ENCODE measurements at regions not wholly inside any gene's neighbourhood (a gene's known extent, or its start where the extent isn't known, plus 50 kb on each side); places are given as distances from the start of the nearest gene placed in this dataset.

GRCh38 chr18:68441241-68441640 lies 273.7 kb downstream of the TMX3 start:
- CTCF ChIA-PET, result interaction anchor here (0.7 kb wide), 1 partner anchor 18 kb away, joined by 3 read pairs; no protein-coding TSS in a partner anchor
- DNase-seq, result no peak
- Mint-ChIP-seq H3K4me3 (ENCODE audit: low read depth, unreplicated experiment) (no peak overlapping the region), H3K9me3 (ENCODE audit: low read depth, unreplicated experiment) (peaks cover 13% of the 10 kb centered on the region), H3K36me3 (ENCODE audit: insufficient read depth, unreplicated experiment) (no peaks in the 10 kb centered on the region), H3K27me3 (ENCODE audit: unreplicated experiment) (no peaks in the 10 kb centered on the region), H3K27ac (ENCODE audit: unreplicated experiment) (no peak overlapping the region), H3K4me1 (ENCODE audit: low read depth, unreplicated experiment) (peaks cover 10% of the 10 kb centered on the region)
- TF ChIP-seq CTCF (IDR thresholded peaks at IDR 0.05; ENCODE audit: unreplicated experiment), result no peak
- BruUV-seq (replicated peaks), result no TSS peak
- intact Hi-C loops (cut with micrococcal nuclease; ENCODE audit: unreplicated experiment), result no loop called here

DNA sequence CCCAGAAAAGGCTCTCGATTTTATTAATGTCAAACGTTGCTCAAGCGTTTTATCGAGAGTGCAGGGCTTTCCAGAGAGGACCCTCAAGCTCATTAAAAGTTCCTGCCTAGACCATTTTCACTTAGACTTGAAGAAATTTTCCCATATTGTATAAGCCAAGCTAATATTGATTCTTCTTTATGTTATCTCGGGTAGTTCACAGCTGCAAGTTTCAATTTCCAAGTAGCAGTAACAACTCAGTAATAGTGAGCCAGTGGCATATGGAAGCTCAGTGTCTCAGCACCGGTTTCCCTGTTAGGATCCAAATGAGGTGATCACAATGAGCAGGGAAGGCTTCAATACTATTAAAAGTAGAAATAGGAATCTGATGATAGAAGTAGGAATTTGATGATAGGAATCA lies 274.5 kb downstream of the TMX3 start:
- CTCF ChIA-PET, result no interaction called here
- intact Hi-C loops (cut with micrococcal nuclease; ENCODE audit: unreplicated experiment), result no loop called here
- Mint-ChIP-seq H3K27ac (ENCODE audit: unreplicated experiment) (no peak overlapping the region), H3K27me3 (ENCODE audit: unreplicated experiment) (no peaks in the 10 kb centered on the region), H3K9me3 (ENCODE audit: low read depth, unreplicated experiment) (peaks cover 13% of the 10 kb centered on the region), H3K4me3 (ENCODE audit: low read depth, unreplicated experiment) (no peak overlapping the region), H3K36me3 (ENCODE audit: insufficient read depth, unreplicated experiment) (no peaks in the 10 kb centered on the region), H3K4me1 (ENCODE audit: low read depth, unreplicated experiment) (peaks cover 10% of the 10 kb centered on the region)
- TF ChIP-seq CTCF (IDR thresholded peaks at IDR 0.05; ENCODE audit: unreplicated experiment), result no peak
- DNase-seq, result no peak
- BruUV-seq (replicated peaks), result no TSS peak

DNA sequence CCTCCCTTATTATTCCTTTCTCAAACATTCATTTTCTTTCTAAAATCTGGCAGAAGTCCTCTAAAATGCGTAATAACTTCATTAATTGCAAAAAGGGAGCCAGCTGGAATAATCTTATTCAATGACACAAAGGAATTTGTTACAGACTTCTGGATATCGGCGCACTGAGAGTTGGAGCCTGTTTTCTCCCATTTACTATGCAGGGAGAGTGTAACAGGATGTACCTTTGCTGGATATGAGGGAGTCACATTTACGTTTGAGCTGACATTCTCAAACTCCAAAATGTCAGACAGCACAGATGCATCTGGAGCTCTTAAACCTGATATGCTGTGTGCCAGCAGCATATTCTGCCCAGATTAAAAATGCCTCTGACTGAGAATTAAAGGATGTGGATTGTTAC lies 275.3 kb downstream of the TMX3 start:
- intact Hi-C loops (cut with micrococcal nuclease; ENCODE audit: unreplicated experiment), result no loop called here
- no peak overlapping the region for H3K4me3 Mint-ChIP-seq (ENCODE audit: low read depth, unreplicated experiment)
- DNase-seq, result no peak
- TF ChIP-seq CTCF (IDR thresholded peaks at IDR 0.05; ENCODE audit: unreplicated experiment), result no peak
- no peaks in the 10 kb centered on the region for H3K36me3 Mint-ChIP-seq (ENCODE audit: insufficient read depth, unreplicated experiment)
- H3K9me3 Mint-ChIP-seq (ENCODE audit: low read depth, unreplicated experiment), result peaks cover 13% of the 10 kb centered on the region
- H3K27me3 Mint-ChIP-seq (ENCODE audit: unreplicated experiment), result no peaks in the 10 kb centered on the region
- BruUV-seq (replicated peaks), result no TSS peak
- peaks cover 10% of the 10 kb centered on the region for H3K4me1 Mint-ChIP-seq (ENCODE audit: low read depth, unreplicated experiment)
- CTCF ChIA-PET, result no interaction called here
- no peak overlapping the region for H3K27ac Mint-ChIP-seq (ENCODE audit: unreplicated experiment)

DNA sequence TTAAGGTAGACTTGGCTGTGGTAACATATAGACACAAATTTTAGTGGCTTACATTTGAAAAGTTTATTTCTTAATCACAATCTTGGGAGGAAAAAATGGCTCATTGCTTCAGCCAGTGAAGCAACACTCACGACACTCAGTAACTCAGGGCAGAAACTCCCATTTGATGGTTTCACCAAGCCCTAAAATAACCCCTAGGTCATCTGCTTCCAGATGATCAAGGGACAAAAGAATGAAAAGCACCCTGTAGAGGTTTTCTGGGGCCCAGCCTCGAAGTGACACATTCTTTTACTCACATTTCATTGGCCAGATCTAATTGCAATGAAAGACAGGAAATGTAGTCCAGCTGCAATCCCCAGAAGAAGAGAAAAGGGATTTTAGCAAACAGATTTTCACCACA lies 275.9 kb downstream of the TMX3 start:
- CTCF ChIA-PET, result no interaction called here
- Mint-ChIP-seq H3K27ac (ENCODE audit: unreplicated experiment) (peak overlapping the region; percentile 27), H3K36me3 (ENCODE audit: insufficient read depth, unreplicated experiment) (no peaks in the 10 kb centered on the region), H3K4me1 (ENCODE audit: low read depth, unreplicated experiment) (peaks cover 14% of the 10 kb centered on the region), H3K4me3 (ENCODE audit: low read depth, unreplicated experiment) (no peak overlapping the region), H3K9me3 (ENCODE audit: low read depth, unreplicated experiment) (peaks cover 13% of the 10 kb centered on the region), H3K27me3 (ENCODE audit: unreplicated experiment) (no peaks in the 10 kb centered on the region)
- no TSS peak for BruUV-seq (replicated peaks)
- intact Hi-C loops (cut with micrococcal nuclease; ENCODE audit: unreplicated experiment), result no loop called here
- DNase-seq, result no peak
- no peak for TF ChIP-seq CTCF (IDR thresholded peaks at IDR 0.05; ENCODE audit: unreplicated experiment)

GRCh38 chr18:68438536-68438935 lies 276.4 kb downstream of the TMX3 start:
- no TSS peak for BruUV-seq (replicated peaks)
- Mint-ChIP-seq H3K9me3 (ENCODE audit: low read depth, unreplicated experiment) (peaks cover 13% of the 10 kb centered on the region), H3K27ac (ENCODE audit: unreplicated experiment) (peak overlapping the region; percentile 27), H3K36me3 (ENCODE audit: insufficient read depth, unreplicated experiment) (no peaks in the 10 kb centered on the region), H3K4me1 (ENCODE audit: low read depth, unreplicated experiment) (peaks cover 17% of the 10 kb centered on the region), H3K4me3 (ENCODE audit: low read depth, unreplicated experiment) (no peak overlapping the region), H3K27me3 (ENCODE audit: unreplicated experiment) (no peaks in the 10 kb centered on the region)
- DNase-seq, result no peak
- CTCF ChIA-PET, result no interaction called here
- no peak for TF ChIP-seq CTCF (IDR thresholded peaks at IDR 0.05; ENCODE audit: unreplicated experiment)
- intact Hi-C loops (cut with micrococcal nuclease; ENCODE audit: unreplicated experiment), result no loop called here
